HG02885 (cell line): ENCODE measurements at regions not wholly inside any gene's neighbourhood (a gene's known extent, or its start where the extent isn't known, plus 50 kb on each side); places are given as distances from the start of the nearest gene placed in this dataset.
"Not testable (repeated sequence)": the region's sequence is repeated elsewhere in the genome, so short reads cannot be mapped to it uniquely, and the experiment has no call there.

Experiments used
- ATAC-seq: cut with Tn5 transposase; IDR thresholded peaks from one replicate; pipeline ENCODE4 v1.9.1; 2021; ENCODE audit warnings: mild to moderate bottlenecking; ENCODE audit not compliant: unreplicated experiment, poor library complexity

DNA sequence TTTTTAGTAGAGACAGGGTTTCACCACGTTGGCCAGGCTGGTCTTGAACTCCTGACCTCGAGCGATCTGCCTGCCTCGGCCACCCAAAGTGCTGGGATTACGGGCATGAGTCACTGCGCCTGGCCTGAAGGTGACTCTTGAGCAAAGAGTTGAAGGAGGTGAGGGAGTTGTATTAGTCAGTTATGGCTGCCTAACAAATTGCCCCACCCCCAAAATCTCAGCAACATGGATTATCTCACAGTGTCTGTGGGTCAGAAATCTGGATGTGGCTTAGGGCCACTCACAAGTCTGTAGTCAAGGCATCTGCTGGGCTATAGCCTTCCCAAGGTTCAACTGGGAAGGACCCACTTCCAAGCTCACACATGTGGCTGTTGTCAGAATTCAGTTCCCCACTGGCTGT lies 52.8 kb upstream of the ADGRE5 start:
- ATAC-seq, result no peak

DNA sequence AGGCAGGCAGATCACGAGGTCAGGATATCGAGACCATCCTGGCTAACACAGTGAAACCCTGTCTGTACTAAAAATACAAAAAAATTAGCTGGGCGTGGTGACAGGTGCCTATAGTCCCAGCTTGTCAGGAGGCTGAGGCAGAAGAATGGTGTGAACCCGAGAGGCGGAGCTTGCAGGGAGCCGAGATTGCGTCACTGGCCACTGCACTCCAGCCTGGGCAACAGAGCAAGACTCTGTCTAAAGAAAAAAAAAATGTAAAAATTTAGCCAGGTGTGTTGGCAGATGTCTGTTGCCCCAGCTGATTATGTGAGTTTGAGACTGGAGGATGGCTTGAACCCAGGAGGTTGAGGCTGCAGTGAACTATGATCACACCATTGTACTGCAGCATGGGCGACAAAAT lies 54.2 kb upstream of the ADGRE5 start:
- not testable (repeated sequence) for ATAC-seq

- no peak for ATAC-seq
Observed at GRCh38 chr19:14325863-14326262, 55.4 kb upstream of the ADGRE5 start.

- ATAC-seq, result no peak
Observed at GRCh38 chr19:14325134-14325533, 56.1 kb upstream of the ADGRE5 start.

DNA sequence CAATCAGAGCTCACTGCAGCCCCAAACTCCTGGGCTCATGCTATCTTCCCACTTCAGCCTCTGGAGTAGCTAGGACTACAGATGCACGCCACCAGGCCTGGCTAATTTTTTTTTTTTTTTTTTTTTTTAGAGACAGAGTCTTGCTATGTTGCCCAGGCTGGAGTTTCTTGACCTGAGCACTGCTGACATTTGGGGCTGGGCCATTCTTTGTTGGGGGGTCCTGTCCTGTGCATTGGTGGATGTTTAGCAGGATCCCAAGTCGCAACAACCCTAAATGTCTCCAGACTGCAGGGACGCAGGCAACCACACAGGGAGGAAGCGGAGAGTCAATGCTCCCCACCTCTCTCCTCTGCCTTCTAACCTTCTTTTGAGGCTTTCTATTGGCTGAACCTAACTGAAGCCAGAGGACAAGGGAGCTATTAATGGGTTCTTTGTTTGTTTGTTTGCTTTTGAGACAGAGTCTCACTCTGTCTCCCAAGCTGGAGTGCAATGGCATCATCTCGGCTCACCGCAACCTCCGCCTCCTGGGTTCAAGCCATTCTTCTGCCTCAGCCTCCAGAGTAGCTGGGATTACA lies 58.3 kb upstream of the ADGRE5 start:
- no peak for ATAC-seq

DNA sequence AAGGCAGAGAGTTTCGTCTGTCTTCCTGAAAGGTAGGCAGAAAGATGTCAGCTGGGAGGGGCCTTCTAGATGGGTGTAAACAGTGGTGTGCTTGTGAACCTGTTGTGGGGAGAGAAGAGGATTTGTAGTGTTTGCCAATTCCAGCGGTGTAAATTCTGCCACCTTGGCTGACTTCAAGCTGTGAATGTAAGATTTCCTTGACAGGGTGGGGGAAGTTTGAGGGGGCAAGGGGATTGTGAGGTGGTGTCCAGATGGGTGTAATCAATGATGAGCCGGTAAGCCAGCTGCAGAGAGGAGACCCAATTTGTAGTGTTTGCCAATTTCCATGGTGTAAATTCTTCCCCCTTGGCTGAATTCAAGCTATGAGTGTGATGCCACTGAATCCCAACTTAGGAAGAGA lies 61.0 kb upstream of the ADGRE5 start:
- no peak for ATAC-seq

DNA sequence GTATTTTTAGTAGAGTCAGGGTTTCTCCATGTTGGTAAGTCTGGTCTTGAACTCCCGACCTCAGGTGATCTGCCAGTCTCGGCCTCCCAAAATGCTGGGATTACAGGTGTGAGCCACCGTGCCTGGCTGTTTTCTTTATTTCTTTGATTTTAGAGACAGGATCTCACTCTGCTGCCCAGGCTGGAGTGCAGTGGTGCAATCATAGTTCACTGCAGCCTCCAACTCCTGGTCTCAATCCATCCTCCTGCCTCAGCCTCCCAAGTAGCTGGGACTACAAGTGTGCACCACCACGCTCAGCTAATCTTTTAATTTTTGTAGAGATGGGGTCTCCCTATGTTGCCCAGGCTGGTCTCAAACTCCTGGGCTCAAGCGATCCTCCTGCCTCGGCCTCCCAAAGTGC lies 61.5 kb upstream of the ADGRE5 start:
- ATAC-seq, result not testable (repeated sequence)

DNA sequence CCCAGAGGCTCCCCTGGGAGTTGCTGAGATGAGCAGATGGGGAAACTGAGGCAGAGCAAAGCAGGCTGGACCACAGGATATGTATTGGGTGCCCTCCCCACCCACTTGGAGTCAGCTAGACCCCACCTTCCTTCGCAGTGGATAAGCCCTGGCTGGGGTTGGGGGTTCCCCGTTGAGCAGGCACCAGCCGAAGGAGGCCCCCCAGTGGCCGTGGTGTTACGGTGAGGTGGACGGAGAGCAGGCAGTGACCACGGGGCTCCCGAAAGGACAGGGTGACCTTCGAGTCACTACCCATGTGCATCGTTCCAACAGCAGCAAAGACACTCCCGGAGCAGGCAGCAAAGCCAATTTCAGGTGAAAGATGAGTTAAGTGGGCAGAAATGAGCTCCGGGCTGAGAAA lies 62.4 kb upstream of the ADGRE5 start:
- ATAC-seq, result no peak

DNA sequence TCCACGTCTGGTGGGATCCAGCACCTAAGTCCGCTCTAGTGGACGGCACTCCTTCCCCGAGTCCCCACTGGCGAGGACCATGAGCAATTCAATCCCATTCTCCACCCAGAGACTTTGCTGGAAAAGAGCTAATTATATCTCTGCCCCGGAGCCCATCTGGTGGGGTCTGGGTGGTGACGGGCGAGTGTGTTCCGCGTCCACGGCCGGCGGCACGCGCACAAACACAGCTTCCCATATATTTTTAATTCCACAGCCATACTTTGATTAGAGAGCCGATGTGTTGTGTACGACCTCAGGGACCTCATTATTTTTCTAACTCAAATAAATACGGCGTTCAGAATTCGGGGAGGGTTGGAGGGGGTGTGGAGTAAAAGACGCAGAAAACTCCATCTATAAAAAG lies 64.1 kb upstream of the ADGRE5 start:
- ATAC-seq, result no peak

DNA sequence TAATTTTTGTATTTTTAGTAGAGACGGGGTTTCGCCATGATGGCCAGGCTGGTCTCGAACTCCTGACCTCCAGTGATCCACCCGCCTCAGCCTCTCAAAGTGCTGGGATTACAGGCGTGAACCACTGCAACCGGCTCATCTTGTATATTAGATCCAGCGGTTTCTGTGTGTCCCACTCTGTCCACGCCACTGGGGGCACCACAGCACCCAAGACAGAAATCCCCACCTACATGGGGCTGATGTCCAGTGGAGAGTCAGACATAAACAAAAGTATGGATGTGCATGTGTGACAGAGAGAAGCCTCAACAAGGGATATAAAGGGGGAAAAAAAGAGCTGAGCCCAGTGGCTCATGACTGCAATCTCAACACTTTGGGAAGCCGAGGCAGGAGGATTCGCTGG lies 65.8 kb upstream of the ADGRE5 start:
- no peak for ATAC-seq

DNA sequence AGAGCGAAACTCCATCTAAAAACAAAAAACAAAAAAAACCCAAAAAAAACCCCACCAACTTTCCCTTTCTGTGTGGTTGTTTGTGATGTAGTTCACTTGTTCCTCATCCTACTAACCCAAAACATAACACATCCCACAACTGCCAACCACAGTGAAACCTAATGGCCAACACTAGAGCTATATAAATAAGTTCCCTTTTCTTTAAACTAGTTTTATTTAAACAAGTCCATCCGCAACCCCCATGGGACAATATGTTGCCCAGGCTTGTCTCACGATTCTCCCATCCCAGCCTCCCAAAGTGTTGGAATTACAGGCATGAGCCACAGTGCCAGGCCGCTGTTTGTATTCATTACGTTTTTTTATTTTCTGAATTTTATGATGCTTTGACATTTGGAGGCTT lies 71.2 kb upstream of the ADGRE5 start:
- no peak for ATAC-seq

DNA sequence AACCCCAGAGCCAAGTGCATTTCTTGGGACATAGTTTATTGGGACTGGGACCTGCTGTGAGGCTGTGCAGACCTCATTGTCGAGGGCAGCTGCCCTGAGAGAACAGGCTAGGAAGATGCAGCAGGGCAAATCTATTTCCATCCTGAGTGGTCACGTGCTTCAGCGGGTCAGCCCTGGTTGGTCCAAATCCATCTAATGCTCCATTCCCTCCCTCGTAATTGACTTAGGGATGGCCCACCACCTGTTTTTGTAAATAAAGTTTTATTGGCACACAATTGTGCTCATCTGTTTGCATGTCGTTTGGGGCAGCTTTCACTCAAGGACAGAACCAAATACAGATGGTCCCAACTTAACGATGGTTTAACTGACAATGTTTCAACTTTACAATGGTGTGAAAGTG lies 75.5 kb upstream of the ADGRE5 start:
- ATAC-seq, result no peak

- no peak for ATAC-seq
Observed at GRCh38 chr19:14301150-14301549, 80.1 kb upstream of the ADGRE5 start.

DNA sequence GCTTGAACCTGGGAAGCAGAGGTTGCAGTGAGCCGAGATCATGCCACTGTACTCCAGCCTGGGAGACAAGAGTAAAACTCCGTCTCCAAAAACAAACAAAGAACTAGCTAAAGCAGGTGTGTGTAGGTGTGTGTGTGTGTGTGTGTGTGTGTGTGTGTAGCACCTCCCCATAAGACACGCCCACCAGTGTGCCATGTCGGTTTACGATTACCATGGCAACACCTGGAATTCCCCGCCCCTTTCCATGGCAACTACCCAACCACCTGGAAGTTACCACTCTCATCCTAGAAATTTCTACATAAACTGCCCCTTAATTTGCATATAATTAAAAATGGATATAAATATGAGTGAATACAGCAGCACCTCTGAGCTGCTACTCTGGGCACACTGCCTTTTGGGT lies 80.9 kb upstream of the ADGRE5 start:
- no peak for ATAC-seq

DNA sequence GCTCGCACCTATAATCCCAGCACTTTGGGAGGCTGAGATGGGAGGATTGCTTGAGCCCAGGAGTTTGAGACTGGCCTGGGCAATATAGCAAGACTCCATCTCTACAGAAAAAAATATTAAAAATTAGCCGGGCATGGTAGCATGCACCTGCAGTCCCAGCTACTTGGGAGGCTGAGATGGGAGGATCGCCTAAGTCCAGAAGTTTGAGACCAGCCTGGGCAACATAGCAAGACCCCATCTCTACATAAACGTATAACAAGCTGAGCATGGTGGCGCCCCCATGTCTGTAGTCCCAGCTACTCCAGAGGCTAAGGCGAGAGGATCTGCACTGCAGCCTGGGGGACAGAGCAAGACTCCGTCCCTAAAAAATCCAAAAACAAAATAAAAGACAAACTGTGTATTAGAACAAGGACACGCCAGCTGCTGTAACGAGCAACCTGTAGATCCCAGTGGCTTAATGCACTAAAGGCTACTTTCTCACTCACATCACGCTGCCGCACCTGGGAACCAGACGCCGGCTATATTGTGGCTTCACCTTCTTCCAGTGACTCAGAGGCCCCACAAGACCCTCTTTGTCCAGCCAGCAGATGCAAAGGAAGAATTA lies 81.9 kb upstream of the ADGRE5 start:
- not testable (repeated sequence) for ATAC-seq

GRCh38 chr19:14297883-14298576 lies 83.2 kb upstream of the ADGRE5 start:
- ATAC-seq, result not testable (repeated sequence)

GRCh38 chr19:14294974-14295373 lies 86.3 kb upstream of the ADGRE5 start:
- not testable (repeated sequence) for ATAC-seq

DNA sequence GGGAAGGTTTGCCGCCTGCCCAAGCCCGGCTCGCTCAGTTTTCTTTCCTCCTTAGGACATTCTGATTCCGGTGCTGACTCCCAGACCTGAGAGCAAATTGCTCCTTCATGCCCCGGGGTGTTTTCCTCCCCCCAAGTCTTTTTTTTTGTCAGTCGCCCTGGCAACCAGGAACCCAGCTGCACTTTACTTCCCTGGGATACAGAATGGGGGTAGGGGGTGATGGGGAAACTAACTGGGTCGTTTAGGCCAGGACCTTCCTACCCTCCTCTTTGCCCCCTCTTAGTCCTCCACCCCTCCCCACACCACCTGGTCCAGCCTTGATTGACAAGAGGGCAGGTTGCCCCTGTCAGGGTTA lies 87.5 kb upstream of the ADGRE5 start:
- not testable (repeated sequence) for ATAC-seq

GRCh38 chr19:14293101-14293815 lies 87.3 kb upstream of the ADGRL1 start:
- not testable (repeated sequence) for ATAC-seq

GRCh38 chr19:14289810-14290209 lies 83.8 kb upstream of the ADGRL1 start:
- ATAC-seq, result not testable (repeated sequence)

GRCh38 chr19:14287837-14288236 lies 81.9 kb upstream of the ADGRL1 start:
- ATAC-seq, result not testable (repeated sequence)
